ENCODE measurements at regions not wholly inside any gene's neighbourhood (a gene's known extent, or its start where the extent isn't known, plus 50 kb on each side); places are given as distances from the start of the nearest gene placed in this dataset.

- no peak for TF ChIP-seq EZH2 (IDR thresholded peaks at IDR 0.05; ENCODE audit: low read length, missing control alignments)
- TF ChIP-seq, protein P1, sequence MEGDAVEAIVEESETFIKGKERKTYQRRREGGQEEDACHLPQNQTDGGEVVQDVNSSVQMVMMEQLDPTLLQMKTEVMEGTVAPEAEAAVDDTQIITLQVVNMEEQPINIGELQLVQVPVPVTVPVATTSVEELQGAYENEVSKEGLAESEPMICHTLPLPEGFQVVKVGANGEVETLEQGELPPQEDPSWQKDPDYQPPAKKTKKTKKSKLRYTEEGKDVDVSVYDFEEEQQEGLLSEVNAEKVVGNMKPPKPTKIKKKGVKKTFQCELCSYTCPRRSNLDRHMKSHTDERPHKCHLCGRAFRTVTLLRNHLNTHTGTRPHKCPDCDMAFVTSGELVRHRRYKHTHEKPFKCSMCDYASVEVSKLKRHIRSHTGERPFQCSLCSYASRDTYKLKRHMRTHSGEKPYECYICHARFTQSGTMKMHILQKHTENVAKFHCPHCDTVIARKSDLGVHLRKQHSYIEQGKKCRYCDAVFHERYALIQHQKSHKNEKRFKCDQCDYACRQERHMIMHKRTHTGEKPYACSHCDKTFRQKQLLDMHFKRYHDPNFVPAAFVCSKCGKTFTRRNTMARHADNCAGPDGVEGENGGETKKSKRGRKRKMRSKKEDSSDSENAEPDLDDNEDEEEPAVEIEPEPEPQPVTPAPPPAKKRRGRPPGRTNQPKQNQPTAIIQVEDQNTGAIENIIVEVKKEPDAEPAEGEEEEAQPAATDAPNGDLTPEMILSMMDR (conservative IDR thresholded peaks at IDR 0.05 in 1 of 2, IDR thresholded peaks at IDR 0.05 in 1 of 2; ENCODE audit: low read depth in 1 of 2, low read length in 2 of 2), result no peak
Observed at GRCh38 chr4:159516556-159517140, 413.8 kb downstream of the RAPGEF2 start.

Data from fibroblast of lung (primary cell).